ENCODE measurements at regions not wholly inside any gene's neighbourhood (a gene's known extent, or its start where the extent isn't known, plus 50 kb on each side); places are given as distances from the start of the nearest gene placed in this dataset.

- DNase-seq (ENCODE audit: low read depth, low spot score): no peak
- H3K27ac ChIP-seq (ENCODE audit: low read depth, low read length): no peak overlapping the region
- POLR2A ChIA-PET: no interaction called here
- no peaks in the 10 kb centered on the region for H3K9me3 ChIP-seq (ENCODE audit: control insufficient read depth, insufficient read depth, low read length)
- H3K4me3 ChIP-seq (ENCODE audit: low read depth, low read length): no peak overlapping the region
- no peak for TF ChIP-seq CTCF (IDR thresholded peaks at IDR 0.05; ENCODE audit: low read depth, low read length)
- CTCF ChIA-PET: no interaction called here
- H3K27me3 ChIP-seq (ENCODE audit: control insufficient read depth, insufficient read depth, low read length): peaks cover 4% of the 10 kb centered on the region
Observed at GRCh38 chr7:157061979-157062378, 51.5 kb upstream of the MNX1 start.

DNA sequence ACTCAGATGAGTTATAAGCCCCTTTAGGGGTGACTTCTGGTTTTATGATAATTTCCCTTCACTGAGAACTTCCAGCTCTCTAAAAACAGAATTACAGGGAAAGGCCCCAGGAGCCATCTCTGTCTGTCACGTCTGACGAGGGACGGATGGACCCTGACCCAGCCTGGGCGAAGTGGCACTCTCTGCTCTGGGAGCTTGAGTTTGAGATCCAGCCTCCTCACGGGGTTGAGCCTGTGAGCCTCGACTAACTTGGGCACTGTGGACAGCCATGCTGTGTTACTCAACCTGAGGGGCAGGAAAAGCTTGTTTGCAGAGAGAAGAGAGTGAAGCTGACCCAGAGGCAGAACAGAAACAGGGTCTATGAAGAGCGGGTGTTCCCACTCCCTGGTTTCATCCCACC, 54.6 kb upstream of the MNX1 start:
- ChIA-PET POLR2A (no interaction called here), CTCF (no interaction called here)
- no peak for TF ChIP-seq CTCF (IDR thresholded peaks at IDR 0.05; ENCODE audit: low read depth, low read length)

GRCh38 chr7:157072361-157072760, 61.9 kb upstream of the MNX1 start:
- no peak for DNase-seq (ENCODE audit: low read depth, low spot score)

More for the DNA sequence above, 54.6 kb upstream of the MNX1 start:
- Histone ChIP-seq H3K4me3 (ENCODE audit: low read depth, low read length) (no peak overlapping the region), H3K27ac (ENCODE audit: low read depth, low read length) (no peak overlapping the region), H3K27me3 (ENCODE audit: control insufficient read depth, insufficient read depth, low read length) (no peaks in the 10 kb centered on the region), H3K9me3 (ENCODE audit: control insufficient read depth, insufficient read depth, low read length) (no peaks in the 10 kb centered on the region)
- DNase-seq (ENCODE audit: low read depth, low spot score): no peak

GRCh38 chr7:157073335-157073734, 62.9 kb upstream of the MNX1 start:
- TF ChIP-seq CTCF (IDR thresholded peaks at IDR 0.05; ENCODE audit: low read depth, low read length): no peak
- ChIA-PET CTCF (no interaction called here), POLR2A (no interaction called here)
- Histone ChIP-seq H3K27ac (ENCODE audit: low read depth, low read length) (no peak overlapping the region), H3K4me3 (ENCODE audit: low read depth, low read length) (no peak overlapping the region), H3K27me3 (ENCODE audit: control insufficient read depth, insufficient read depth, low read length) (peaks cover 20% of the 10 kb centered on the region), H3K9me3 (ENCODE audit: control insufficient read depth, insufficient read depth, low read length) (no peaks in the 10 kb centered on the region; the same call in 1 of the 2 replicates)
- DNase-seq (ENCODE audit: low read depth, low spot score): no peak

More at GRCh38 chr7:157072361-157072760, 61.9 kb upstream of the MNX1 start:
- ChIA-PET POLR2A (no interaction called here), CTCF (no interaction called here)
- H3K27me3 ChIP-seq (ENCODE audit: control insufficient read depth, insufficient read depth, low read length): peaks cover 13% of the 10 kb centered on the region
- no peaks in the 10 kb centered on the region for H3K9me3 ChIP-seq (ENCODE audit: control insufficient read depth, insufficient read depth, low read length)
- H3K27ac ChIP-seq (ENCODE audit: low read depth, low read length): no peak overlapping the region
- H3K4me3 ChIP-seq (ENCODE audit: low read depth, low read length): no peak overlapping the region
- no peak for TF ChIP-seq CTCF (IDR thresholded peaks at IDR 0.05; ENCODE audit: low read depth, low read length)

DNA sequence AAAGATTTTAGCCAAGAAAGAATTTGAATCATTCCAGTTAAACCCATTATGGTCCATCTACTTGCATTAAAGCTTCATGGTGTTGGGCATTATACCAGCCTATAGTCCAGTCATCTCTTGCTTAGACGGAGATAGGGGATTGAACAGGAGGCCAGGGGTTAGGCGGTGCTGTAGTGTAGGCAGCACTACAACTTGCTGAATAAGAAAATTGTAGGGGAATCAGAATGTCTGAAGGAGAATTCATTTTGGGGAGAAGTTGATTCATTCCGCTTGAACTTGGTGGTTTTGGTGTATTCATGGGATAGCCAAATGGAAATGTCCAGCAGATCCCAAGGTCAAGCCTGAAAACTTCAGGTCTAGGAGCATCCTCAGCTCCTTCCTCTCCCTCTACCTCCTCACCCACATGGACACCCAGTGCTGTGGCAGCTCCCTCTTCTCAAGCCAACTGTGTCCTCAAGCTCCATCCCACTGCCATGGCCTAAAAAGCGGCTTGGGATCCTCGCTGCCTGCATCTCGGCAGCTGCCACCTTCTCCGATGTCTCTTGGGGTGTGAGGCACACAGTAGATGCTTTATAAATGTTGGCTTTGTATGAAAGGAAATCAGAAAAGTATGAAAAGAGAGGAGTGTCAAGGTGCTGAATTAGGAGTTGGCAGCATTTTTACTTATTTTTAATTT, 63.6 kb upstream of the MNX1 start:
- Histone ChIP-seq H3K27ac (ENCODE audit: low read depth, low read length) (no peak overlapping the region), H3K27me3 (ENCODE audit: control insufficient read depth, insufficient read depth, low read length) (peaks cover 26% of the 10 kb centered on the region), H3K4me3 (ENCODE audit: low read depth, low read length) (no peak overlapping the region), H3K9me3 (ENCODE audit: control insufficient read depth, insufficient read depth, low read length) (no peaks in the 10 kb centered on the region; the same call in 1 of the 2 replicates)
- CTCF ChIA-PET: no interaction called here
- TF ChIP-seq CTCF (IDR thresholded peaks at IDR 0.05; ENCODE audit: low read depth, low read length): no peak
- no peak for DNase-seq (ENCODE audit: low read depth, low spot score)
- POLR2A ChIA-PET: no interaction called here

Measured in AG04450 (cell line).